Esophagus muscularis mucosa (tissue), 4 donors: ENCODE measurements at regions not wholly inside any gene's neighbourhood (a gene's known extent, or its start where the extent isn't known, plus 50 kb on each side); places are given as distances from the start of the nearest gene placed in this dataset.

ENCODE experiments used
- CTCF ChIP-seq, 3 experiments: fragments of 200-600 bp in 2 of 3; fragments of 450-650 bp in 1 of 3; sonication (generic) in 2 of 3; IDR thresholded peaks; one replicate each; pipeline ENCODE4 v1.5.1; 2017 to 2019; ENCODE audit warnings: antibody characterized with exemption in 3 of 3, mild to moderate bottlenecking in 2 of 3, moderate library complexity in 1 of 3
- EP300 ChIP-seq: sonication (generic); formaldehyde crosslinking; IDR thresholded peaks from one replicate; pipeline ENCODE4 v1.6.1; 2017; ENCODE audit warnings: antibody characterized with exemption
- POLR2A ChIP-seq: fragments of 450-650 bp; IDR thresholded peaks from one replicate; pipeline ENCODE4 v1.6.1; 2017; ENCODE audit warnings: antibody characterized with exemption, moderate library complexity, mild to moderate bottlenecking, low read depth
- POLR2AphosphoS5 ChIP-seq, 2 donors: sonication (generic); formaldehyde crosslinking; IDR thresholded peaks; one replicate each; pipeline ENCODE4 v1.6.1; 2017; ENCODE audit warnings: antibody characterized with exemption in 2 of 2

- TF ChIP-seq POLR2A (no peak), CTCF (IDR thresholded peaks at IDR 0.05) (no peak), EP300 (no peak), POLR2AphosphoS5 (IDR thresholded peaks at IDR 0.05) (no peak)
These were observed 58.7 kb upstream of the TGM3 start for GRCh38 chr20:2237059-2237458.
